PC-3 (cell line): ENCODE measurements at regions not wholly inside any gene's neighbourhood (a gene's known extent, or its start where the extent isn't known, plus 50 kb on each side); places are given as distances from the start of the nearest gene placed in this dataset.

Source experiments
- ATAC-seq: fragments of 200-7000 bp; cut with Tn5 transposase; 2 replicates; pipeline ENCODE4 v1.9.1; 2020; ENCODE audit warnings: mild to moderate bottlenecking, moderate library complexity
- BruUV-seq: library from RNA; stranded (reverse); fragments of 400-500 nt; replicated peaks from 2 replicates; lab custom pipeline; 2021; lab: Mats Ljungman, UMichigan
- CTCF ChIA-PET: fragments of 300-600 bp; sonication (Branson Sonifier 250); formaldehyde crosslinking; loops from one replicate; lab custom pipeline; 2022; ENCODE audit warnings: antibody characterized with exemption; lab: Charles Lee
- POLR2A ChIA-PET: fragments of 300-600 bp; sonication (Branson Sonifier 250); formaldehyde crosslinking; loops from one replicate; lab custom pipeline; 2022; ENCODE audit warnings: antibody characterized with exemption; ENCODE audit not compliant: unreplicated experiment; lab: Charles Lee
- DNase-seq: peaks from one replicate; pipeline ENCODE4 v3.0.0-alpha.2; 2015
- H2AFZ ChIP-seq: fragments of 300-600 bp; sonication (generic); 2 replicates; pipeline ENCODE4 v1.6.0; 2016; ENCODE audit warnings: antibody characterized with exemption, low read length
- H3F3A ChIP-seq: fragments of 300-600 bp; sonication (generic); one replicate; pipeline ENCODE4 v1.6.0; 2017; ENCODE audit warnings: antibody characterized with exemption, low read length, control low read depth, mild to moderate bottlenecking; ENCODE audit not compliant: unreplicated experiment
- H3K27ac ChIP-seq: fragments of 300-600 bp; sonication (generic); 2 replicates; pipeline ENCODE4 v1.5.1; 2016; ENCODE audit warnings: mild to moderate bottlenecking, low read length
- H3K27me3 ChIP-seq: fragments of 300-600 bp; sonication (generic); 2 replicates; pipeline ENCODE4 v1.6.1; 2016; ENCODE audit warnings: low read length, mixed read lengths
- H3K36me3 ChIP-seq: fragments of 300-600 bp; sonication (generic); 2 replicates; pipeline ENCODE4 v1.6.1; 2016; ENCODE audit warnings: low read depth, mixed run types, low read length, mixed read lengths
- H3K4me1 ChIP-seq: fragments of 300-600 bp; sonication (generic); 2 replicates; pipeline ENCODE4 v1.5.1; 2016; ENCODE audit warnings: low read length; ENCODE audit not compliant: insufficient read depth
- H3K4me2 ChIP-seq: fragments of 300-600 bp; sonication (generic); 2 replicates; pipeline ENCODE4 v1.6.0; 2016; ENCODE audit warnings: low read length
- H3K4me3 ChIP-seq: fragments of 300-600 bp; sonication (generic); 2 replicates; pipeline ENCODE4 v1.5.1; 2016; ENCODE audit warnings: mild to moderate bottlenecking, low read length, mixed read lengths
- H3K79me2 ChIP-seq: fragments of 300-600 bp; sonication (generic); 2 replicates; pipeline ENCODE4 v1.6.1; 2017; ENCODE audit warnings: low read length, mixed read lengths
- H3K9ac ChIP-seq: fragments of 300-600 bp; sonication (generic); 2 replicates; pipeline ENCODE4 v1.6.0; 2016; ENCODE audit warnings: mild to moderate bottlenecking, low read length
- H3K9me2 ChIP-seq: fragments of 300-600 bp; sonication (generic); replicated peaks from 2 replicates; pipeline ENCODE4 v1.6.1; 2016; ENCODE audit warnings: mixed run types, low read length, mixed read lengths
- H3K9me3 ChIP-seq: fragments of 300-600 bp; sonication (generic); 2 replicates; pipeline ENCODE4 v1.6.1; 2016; ENCODE audit warnings: low read length, mixed read lengths
- H4K20me1 ChIP-seq: fragments of 300-600 bp; sonication (generic); 2 replicates; pipeline ENCODE4 v1.6.1; 2016; ENCODE audit warnings: low read length, mixed read lengths
- CTCF ChIP-seq: fragments of 300-600 bp; sonication (generic); conservative IDR thresholded peaks from 2 replicates; pipeline ENCODE4 v1.5.1; 2017; ENCODE audit warnings: antibody characterized with exemption, low read depth, mild to moderate bottlenecking, low read length
- EZH2 ChIP-seq: fragments of 300-600 bp; sonication (generic); IDR thresholded peaks from one replicate; pipeline ENCODE4 v1.6.1; 2017; ENCODE audit warnings: antibody characterized with exemption, mild to moderate bottlenecking, low read length; ENCODE audit not compliant: unreplicated experiment
- EZH2phosphoT487 ChIP-seq: fragments of 300-600 bp; sonication (generic); IDR thresholded peaks from 2 replicates; pipeline ENCODE4 v1.6.1; 2018; ENCODE audit warnings: mild to moderate bottlenecking, antibody characterized with exemption, low read length, borderline replicate concordance
- intact Hi-C: fragments of 100-400 bp; cut with micrococcal nuclease; formaldehyde crosslinking; loops from 2 replicates; pipeline ENCODE4 v1.9.0; 2023

GRCh38 chr1:70911861-70912260, 135.8 kb downstream of the PTGER3 start:
- POLR2A ChIA-PET = no interaction called here
- BruUV-seq = no TSS peak
- H4K20me1 ChIP-seq = no peaks in the 10 kb centered on the region

DNA sequence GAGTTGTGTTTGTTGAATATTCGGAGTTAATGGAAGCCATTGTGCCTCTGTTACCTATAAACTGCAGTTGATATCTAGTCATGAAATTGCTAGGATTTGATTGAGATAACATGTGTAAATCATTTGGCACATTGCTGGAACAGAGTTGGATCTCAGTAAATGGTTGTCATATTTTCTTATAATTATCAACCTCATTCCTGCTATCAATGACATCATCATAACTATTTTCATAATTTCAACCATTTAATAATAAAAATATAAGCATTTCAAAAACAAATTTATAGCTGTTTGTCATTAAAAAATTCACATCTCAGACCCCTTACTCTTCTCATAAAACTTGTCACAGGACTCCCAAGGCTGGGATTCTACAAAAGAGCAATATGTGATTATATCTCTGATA, 133.4 kb downstream of the PTGER3 start:
- ATAC-seq (no peak), DNase-seq (no peak)
- Histone ChIP-seq H4K20me1 (no peaks in the 10 kb centered on the region), H3K9ac (no peak overlapping the region), H2AFZ (no peak overlapping the region), H3K4me1 (no peaks in the 10 kb centered on the region), H3K36me3 (no peaks in the 10 kb centered on the region), H3K9me2 (no peaks in the 10 kb centered on the region), H3F3A (no peaks in the 10 kb centered on the region), H3K79me2 (no peaks in the 10 kb centered on the region), H3K4me2 (no peak overlapping the region), H3K27ac (no peak overlapping the region), H3K9me3 (no peaks in the 10 kb centered on the region), H3K4me3 (no peak overlapping the region), H3K27me3 (peaks cover 6% of the 10 kb centered on the region; the same call in 1 of the 2 replicates)
- no peak for TF ChIP-seq EZH2phosphoT487
- no peak for TF ChIP-seq EZH2
- TF ChIP-seq CTCF = no peak
- POLR2A ChIA-PET = no interaction called here
- CTCF ChIA-PET = no interaction called here
- BruUV-seq = no TSS peak
- intact Hi-C loops = no loop called here

More at GRCh38 chr1:70911861-70912260, 135.8 kb downstream of the PTGER3 start:
- Histone ChIP-seq H3K36me3 (no peaks in the 10 kb centered on the region), H3K27me3 (peaks cover 22% of the 10 kb centered on the region), H3K9me2 (no peaks in the 10 kb centered on the region), H3F3A (no peaks in the 10 kb centered on the region), H3K9me3 (no peaks in the 10 kb centered on the region), H2AFZ (no peak overlapping the region), H3K4me1 (no peaks in the 10 kb centered on the region), H3K9ac (no peak overlapping the region), H3K4me2 (no peak overlapping the region), H3K4me3 (no peak overlapping the region), H3K27ac (no peak overlapping the region), H3K79me2 (no peaks in the 10 kb centered on the region)
- intact Hi-C loops = no loop called here
- ATAC-seq (no peak), DNase-seq (no peak)
- CTCF ChIA-PET = no interaction called here
- TF ChIP-seq EZH2phosphoT487 (no peak), EZH2 (no peak), CTCF (no peak)

DNA sequence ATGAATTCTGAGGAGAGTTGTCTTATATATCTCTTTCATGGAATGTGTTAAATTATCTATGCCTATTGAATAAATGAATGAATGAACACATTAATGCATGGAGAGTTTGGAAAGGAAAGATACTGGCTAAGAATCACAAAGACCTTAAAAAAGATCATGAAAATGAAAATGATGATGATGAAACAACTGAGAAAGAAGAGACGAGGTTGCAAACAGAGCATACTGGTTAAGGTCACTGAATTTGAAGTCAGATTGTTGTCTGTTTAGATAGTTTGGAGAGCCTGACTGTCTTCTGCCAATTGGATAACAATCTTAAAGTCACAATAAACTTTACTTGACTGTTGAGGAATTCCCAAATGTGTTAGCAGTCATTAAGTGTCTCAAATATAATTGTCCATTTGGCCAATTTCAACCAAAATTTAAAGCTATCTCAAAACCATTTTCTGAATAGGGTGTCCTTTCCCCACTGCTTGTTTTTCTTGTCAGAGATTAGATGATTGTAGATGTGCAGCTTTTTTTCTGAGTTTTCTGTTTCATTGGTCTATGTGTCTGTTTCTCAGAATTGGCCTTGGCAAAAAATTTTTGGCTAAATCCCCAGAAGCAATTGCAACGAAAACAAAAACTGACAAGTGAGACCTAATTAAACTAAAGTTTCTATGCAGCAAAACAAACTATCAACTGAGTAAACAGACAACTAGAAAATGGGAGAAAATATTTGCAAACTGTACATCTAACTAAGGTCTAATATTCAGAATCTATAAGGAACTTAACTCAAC, 132.2 kb downstream of the PTGER3 start:
- Histone ChIP-seq H3K4me1 (no peaks in the 10 kb centered on the region), H3K9me2 (no peaks in the 10 kb centered on the region), H3K27ac (no peak overlapping the region), H3F3A (no peaks in the 10 kb centered on the region), H2AFZ (no peak overlapping the region), H4K20me1 (no peaks in the 10 kb centered on the region), H3K27me3 (peaks cover 6% of the 10 kb centered on the region; the same call in 1 of the 2 replicates), H3K79me2 (no peaks in the 10 kb centered on the region), H3K9ac (no peak overlapping the region), H3K4me2 (no peak overlapping the region), H3K4me3 (no peak overlapping the region), H3K9me3 (no peaks in the 10 kb centered on the region), H3K36me3 (no peaks in the 10 kb centered on the region)
- intact Hi-C loops = no loop called here
- TF ChIP-seq CTCF = no peak
- POLR2A ChIA-PET = no interaction called here
- BruUV-seq = no TSS peak
- ATAC-seq = no peak
- DNase-seq = no peak
- CTCF ChIA-PET = no interaction called here
